DOHH2 (cell line): ENCODE measurements at regions not wholly inside any gene's neighbourhood (a gene's known extent, or its start where the extent isn't known, plus 50 kb on each side); places are given as distances from the start of the nearest gene placed in this dataset.

Experiments used
- H3F3A ChIP-seq: fragments of 200-600 bp; sonication (generic), shearing (Covaris generic); 2 replicates; pipeline ENCODE4 v1.6.0; 2016; ENCODE audit warnings: antibody characterized with exemption, mild to moderate bottlenecking; ENCODE audit not compliant: control insufficient read depth, insufficient read depth
- H3K27ac ChIP-seq: fragments of 200-600 bp; sonication (generic); 2 replicates; pipeline ENCODE4 v1.5.1; 2014; ENCODE audit warnings: low read depth, mild to moderate bottlenecking, low read length, moderate library complexity
- H3K27me3 ChIP-seq: fragments of 200-600 bp; sonication (generic); 2 replicates; pipeline ENCODE4 v1.6.1; 2014; ENCODE audit warnings: mild to moderate bottlenecking, low read length, mixed read lengths; ENCODE audit not compliant: control insufficient read depth
- H3K36me3 ChIP-seq: fragments of 200-600 bp; sonication (generic); 2 replicates; pipeline ENCODE4 v1.6.1; 2014; ENCODE audit warnings: mild to moderate bottlenecking, low read length, moderate library complexity, mixed read lengths; ENCODE audit not compliant: control insufficient read depth
- H3K4me1 ChIP-seq: fragments of 200-600 bp; sonication (generic); 2 replicates; pipeline ENCODE4 v1.6.1; 2014; ENCODE audit warnings: mild to moderate bottlenecking, low read length, mixed read lengths; ENCODE audit not compliant: control insufficient read depth
- H3K4me2 ChIP-seq: fragments of 200-600 bp; sonication (generic); 2 replicates; pipeline ENCODE4 v1.6.0; 2014; ENCODE audit warnings: mild to moderate bottlenecking, low read length, moderate library complexity
- H3K4me3 ChIP-seq: fragments of 200-600 bp; sonication (generic); 2 replicates; pipeline ENCODE4 v1.5.1; 2014; ENCODE audit warnings: mild to moderate bottlenecking, low read length, mixed read lengths
- H3K79me2 ChIP-seq: fragments of 200-600 bp; sonication (generic); 2 replicates; pipeline ENCODE4 v1.6.1; 2014; ENCODE audit warnings: mild to moderate bottlenecking, low read length, mixed read lengths; ENCODE audit not compliant: control insufficient read depth
- H3K9me2 ChIP-seq: fragments of 200-600 bp; sonication (generic); replicated peaks from 2 replicates; pipeline ENCODE4 v1.6.1; 2014; ENCODE audit warnings: mild to moderate bottlenecking, low read length, mixed read lengths; ENCODE audit not compliant: control insufficient read depth
- H3K9me3 ChIP-seq: fragments of 200-600 bp; sonication (generic); 2 replicates; pipeline ENCODE4 v1.6.1; 2014; ENCODE audit warnings: antibody characterized with exemption, low read length, mixed read lengths; ENCODE audit not compliant: control insufficient read depth, insufficient read depth
- H4K20me1 ChIP-seq: fragments of 200-600 bp; sonication (generic); 2 replicates; pipeline ENCODE4 v1.6.0; 2014; ENCODE audit warnings: low read depth, mild to moderate bottlenecking, antibody characterized with exemption, low read length, moderate library complexity; ENCODE audit not compliant: control insufficient read depth, insufficient read depth
- EZH2phosphoT487 ChIP-seq: fragments of 200-600 bp; sonication (generic); IDR thresholded peaks from 2 replicates; pipeline ENCODE4 v1.6.1; 2017; ENCODE audit warnings: borderline replicate concordance, mild to moderate bottlenecking, antibody characterized with exemption, low read length, moderate library complexity, mixed read lengths
- TF ChIP-seq, protein P1 (sequence below): fragments of 200-600 bp; sonication (generic); IDR thresholded peaks from one replicate; pipeline ENCODE4 v1.5.1; 2014; ENCODE audit warnings: antibody characterized with exemption, mild to moderate bottlenecking, low read depth, low read length; ENCODE audit not compliant: poor library complexity, severe bottlenecking

DNA sequence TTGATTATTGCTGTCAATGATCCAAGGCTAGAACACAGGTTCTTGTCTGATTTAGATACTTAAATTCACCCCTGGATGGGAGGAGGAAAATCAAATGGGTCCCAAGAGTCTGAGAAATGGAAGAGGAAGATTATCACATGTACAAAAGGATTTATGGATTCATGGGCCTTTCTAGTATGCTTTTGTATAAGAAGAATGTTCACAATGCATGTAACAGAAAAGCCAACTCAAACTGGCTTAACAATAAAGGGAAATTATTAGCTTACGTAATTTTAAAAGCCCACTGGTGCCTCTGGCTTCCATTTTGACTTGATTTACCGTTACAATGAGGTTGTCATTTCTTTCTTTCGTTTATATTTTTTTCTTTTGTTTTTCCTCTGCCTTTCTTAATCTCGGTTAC, 782.5 kb upstream of the GRM7 start:
- no peaks in the 10 kb centered on the region for H3F3A ChIP-seq
- no peaks in the 10 kb centered on the region for H3K9me2 ChIP-seq
- no peaks in the 10 kb centered on the region for H3K79me2 ChIP-seq
- no peaks in the 10 kb centered on the region for H3K36me3 ChIP-seq
- H3K27ac ChIP-seq = no peak overlapping the region
- no peak for TF ChIP-seq EZH2phosphoT487
- TF ChIP-seq, protein P1, sequence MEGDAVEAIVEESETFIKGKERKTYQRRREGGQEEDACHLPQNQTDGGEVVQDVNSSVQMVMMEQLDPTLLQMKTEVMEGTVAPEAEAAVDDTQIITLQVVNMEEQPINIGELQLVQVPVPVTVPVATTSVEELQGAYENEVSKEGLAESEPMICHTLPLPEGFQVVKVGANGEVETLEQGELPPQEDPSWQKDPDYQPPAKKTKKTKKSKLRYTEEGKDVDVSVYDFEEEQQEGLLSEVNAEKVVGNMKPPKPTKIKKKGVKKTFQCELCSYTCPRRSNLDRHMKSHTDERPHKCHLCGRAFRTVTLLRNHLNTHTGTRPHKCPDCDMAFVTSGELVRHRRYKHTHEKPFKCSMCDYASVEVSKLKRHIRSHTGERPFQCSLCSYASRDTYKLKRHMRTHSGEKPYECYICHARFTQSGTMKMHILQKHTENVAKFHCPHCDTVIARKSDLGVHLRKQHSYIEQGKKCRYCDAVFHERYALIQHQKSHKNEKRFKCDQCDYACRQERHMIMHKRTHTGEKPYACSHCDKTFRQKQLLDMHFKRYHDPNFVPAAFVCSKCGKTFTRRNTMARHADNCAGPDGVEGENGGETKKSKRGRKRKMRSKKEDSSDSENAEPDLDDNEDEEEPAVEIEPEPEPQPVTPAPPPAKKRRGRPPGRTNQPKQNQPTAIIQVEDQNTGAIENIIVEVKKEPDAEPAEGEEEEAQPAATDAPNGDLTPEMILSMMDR = no peak
- H3K4me3 ChIP-seq = no peak overlapping the region
- no peaks in the 10 kb centered on the region for H3K27me3 ChIP-seq
- no peak overlapping the region for H3K4me2 ChIP-seq
- no peaks in the 10 kb centered on the region for H4K20me1 ChIP-seq
- H3K9me3 ChIP-seq = no peaks in the 10 kb centered on the region
- H3K4me1 ChIP-seq = no peaks in the 10 kb centered on the region

DNA sequence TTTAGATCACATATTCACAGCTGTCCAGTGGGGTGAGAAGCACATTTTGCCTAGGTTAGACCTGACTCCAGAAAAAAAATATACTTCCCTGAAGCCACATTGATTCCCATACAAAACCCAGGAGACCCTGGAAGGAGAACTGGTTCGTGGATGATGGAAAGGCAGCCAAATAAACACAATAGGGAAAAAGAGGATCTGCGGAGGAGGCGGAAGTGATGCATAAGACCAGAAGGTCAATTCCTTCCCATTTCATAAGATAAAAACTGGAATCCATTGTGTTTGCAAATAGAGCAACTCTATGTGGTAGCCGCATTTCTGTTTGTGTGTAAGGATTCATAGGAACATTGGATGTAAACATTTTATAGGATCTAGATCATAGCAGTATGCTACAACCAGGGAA, 781.9 kb upstream of the GRM7 start:
- no peak overlapping the region for H3K27ac ChIP-seq
- H3K27me3 ChIP-seq = no peaks in the 10 kb centered on the region
- no peaks in the 10 kb centered on the region for H3K36me3 ChIP-seq
- no peak overlapping the region for H3K4me3 ChIP-seq
- H3K79me2 ChIP-seq = no peaks in the 10 kb centered on the region
- TF ChIP-seq, protein P1 = no peak
- no peaks in the 10 kb centered on the region for H3K4me1 ChIP-seq
- H4K20me1 ChIP-seq = no peaks in the 10 kb centered on the region
- no peaks in the 10 kb centered on the region for H3F3A ChIP-seq
- no peaks in the 10 kb centered on the region for H3K9me3 ChIP-seq
- H3K4me2 ChIP-seq = no peak overlapping the region
- H3K9me2 ChIP-seq = no peaks in the 10 kb centered on the region

DNA sequence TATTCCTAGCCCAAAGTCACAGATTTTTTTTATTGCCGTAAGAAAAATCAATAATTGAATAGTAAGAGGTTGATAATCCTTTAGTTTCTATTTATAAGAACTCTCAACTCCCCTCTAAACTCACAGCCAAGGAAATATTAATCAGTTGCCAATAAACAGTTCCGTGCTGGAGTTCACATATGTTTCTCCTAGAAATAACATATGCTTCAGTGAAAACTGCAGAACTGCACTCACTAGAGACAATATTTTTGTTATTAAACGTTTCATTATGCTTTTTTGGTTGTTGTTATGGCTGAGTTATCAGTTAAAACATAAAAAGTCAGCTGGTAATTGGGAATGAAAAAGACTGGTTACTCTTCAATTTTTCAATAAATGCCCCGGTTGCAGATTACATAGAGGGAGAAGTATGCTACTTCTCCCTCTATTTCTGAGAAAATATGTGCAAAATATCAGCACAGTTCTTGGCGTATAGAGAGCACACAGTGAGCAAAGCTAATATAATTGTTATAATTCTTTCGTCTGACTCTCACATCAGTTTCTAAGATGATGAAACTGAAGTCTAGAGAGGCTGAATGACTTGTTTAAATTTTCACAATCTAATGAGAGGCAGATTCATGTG, 781.2 kb upstream of the GRM7 start:
- Histone ChIP-seq H3K27me3 (no peaks in the 10 kb centered on the region), H3K4me3 (no peak overlapping the region), H3K36me3 (no peaks in the 10 kb centered on the region), H3F3A (no peaks in the 10 kb centered on the region), H3K9me3 (no peaks in the 10 kb centered on the region), H3K4me1 (no peaks in the 10 kb centered on the region), H3K9me2 (no peaks in the 10 kb centered on the region), H3K4me2 (no peak overlapping the region), H4K20me1 (no peaks in the 10 kb centered on the region), H3K27ac (no peak overlapping the region), H3K79me2 (no peaks in the 10 kb centered on the region)
- no peak for TF ChIP-seq EZH2phosphoT487

DNA sequence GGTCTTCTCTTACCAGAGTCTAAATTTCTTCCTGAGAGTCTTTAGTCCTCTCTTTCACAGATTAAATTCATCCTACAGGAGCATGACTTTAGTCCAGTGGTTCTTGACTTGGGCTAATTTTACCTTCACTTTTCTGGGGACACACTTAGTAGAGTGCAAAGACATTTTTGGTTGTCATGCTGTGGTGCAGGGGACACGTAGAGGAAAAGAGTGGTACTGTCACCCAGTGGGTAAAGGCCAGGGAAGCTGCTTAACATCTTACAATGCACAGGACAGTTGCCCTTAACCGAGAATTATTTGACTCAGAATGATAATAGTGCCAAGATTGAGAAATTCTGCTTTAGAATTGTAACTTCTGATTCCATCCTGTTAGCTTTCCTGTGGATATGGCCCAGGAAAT, 772.5 kb upstream of the GRM7 start:
- Histone ChIP-seq H3K36me3 (no peaks in the 10 kb centered on the region), H3K9me2 (no peaks in the 10 kb centered on the region), H3K4me3 (no peak overlapping the region), H3K4me1 (no peaks in the 10 kb centered on the region), H3K4me2 (no peak overlapping the region), H3K9me3 (no peaks in the 10 kb centered on the region), H3K79me2 (no peaks in the 10 kb centered on the region), H3K27me3 (no peaks in the 10 kb centered on the region), H4K20me1 (no peaks in the 10 kb centered on the region), H3K27ac (no peak overlapping the region), H3F3A (no peaks in the 10 kb centered on the region)
- TF ChIP-seq EZH2phosphoT487 = no peak
- TF ChIP-seq, protein P1 = no peak
